CD4-positive, alpha-beta T cell treated with Interleukin-4 for 1 hour (primary cell): ENCODE measurements at regions not wholly inside any gene's neighbourhood (a gene's known extent, or its start where the extent isn't known, plus 50 kb on each side); places are given as distances from the start of the nearest gene placed in this dataset.
"Not testable (repeated sequence)": the region's sequence is repeated elsewhere in the genome, so short reads cannot be mapped to it uniquely, and the experiment has no call there.

ENCODE experiments used
- DNase-seq, 2 donors: peaks; one replicate each; pipeline ENCODE4 v3.0.0-alpha.2; 2020 to 2022

GRCh38 chr7:34493752-34494151 lies 164.3 kb upstream of the NPSR1 start:
- DNase-seq, result no peak

- DNase-seq, result no peak
Observed at GRCh38 chr7:34497153-34497777, 160.8 kb upstream of the NPSR1 start.

- DNase-seq, result no peak
Observed at GRCh38 chr7:34501156-34501555, 156.9 kb upstream of the NPSR1 start.

GRCh38 chr7:34507191-34507590 lies 150.8 kb upstream of the NPSR1 start:
- no peak for DNase-seq

- no peak for DNase-seq
Observed at GRCh38 chr7:34523226-34523918, 134.6 kb upstream of the NPSR1 start.

GRCh38 chr7:34530259-34530658 lies 127.8 kb upstream of the NPSR1 start:
- DNase-seq, result no peak

- DNase-seq, result no peak
Observed at GRCh38 chr7:34539003-34539402, 119.0 kb upstream of the NPSR1 start.

GRCh38 chr7:34544621-34545020 lies 113.4 kb upstream of the NPSR1 start:
- no peak for DNase-seq

GRCh38 chr7:34550996-34551395 lies 107.0 kb upstream of the NPSR1 start:
- no peak for DNase-seq

GRCh38 chr7:34552502-34552901 lies 105.5 kb upstream of the NPSR1 start:
- no peak for DNase-seq

- no peak for DNase-seq
Observed at GRCh38 chr7:34558022-34558421, 100.0 kb upstream of the NPSR1 start.

- DNase-seq, result no peak
Observed at GRCh38 chr7:34564091-34564490, 93.9 kb upstream of the NPSR1 start.

GRCh38 chr7:34567906-34568305 lies 90.1 kb upstream of the NPSR1 start:
- no peak for DNase-seq

GRCh38 chr7:34569975-34570699 lies 87.9 kb upstream of the NPSR1 start:
- no peak for DNase-seq

GRCh38 chr7:34575006-34575405 lies 83.0 kb upstream of the NPSR1 start:
- DNase-seq, result no peak

GRCh38 chr7:34577934-34578333 lies 80.1 kb upstream of the NPSR1 start:
- not testable (repeated sequence) for DNase-seq

GRCh38 chr7:34581698-34582097 lies 76.3 kb upstream of the NPSR1 start:
- DNase-seq, result not testable (repeated sequence)

- DNase-seq, result no peak
Observed at GRCh38 chr7:34584526-34584925, 73.5 kb upstream of the NPSR1 start.

- DNase-seq, result no peak
Observed at GRCh38 chr7:34596887-34597286, 61.1 kb upstream of the NPSR1 start.

- DNase-seq, result no peak
Observed at GRCh38 chr7:34603711-34604444, 54.1 kb upstream of the NPSR1 start.
